HG03439 (cell line): ENCODE measurements at regions not wholly inside any gene's neighbourhood (a gene's known extent, or its start where the extent isn't known, plus 50 kb on each side); places are given as distances from the start of the nearest gene placed in this dataset.

Source experiments
- ATAC-seq: cut with Tn5 transposase; IDR thresholded peaks from one replicate; pipeline ENCODE4 v1.9.1; 2021; ENCODE audit warnings: mild to moderate bottlenecking, moderate library complexity; ENCODE audit not compliant: unreplicated experiment

GRCh38 chr15:70314688-70315087 lies 217.0 kb upstream of the TLE3 start:
- ATAC-seq: no peak

GRCh38 chr15:70314018-70314354 lies 216.3 kb upstream of the TLE3 start:
- no peak for ATAC-seq

GRCh38 chr15:70313099-70314017 lies 215.6 kb upstream of the TLE3 start:
- ATAC-seq: no peak

GRCh38 chr15:70311821-70312220 lies 214.1 kb upstream of the TLE3 start:
- ATAC-seq: no peak

- ATAC-seq: no peak
Measured at GRCh38 chr15:70309716-70310115, 212.0 kb upstream of the TLE3 start.

GRCh38 chr15:70308735-70309434 lies 211.2 kb upstream of the TLE3 start:
- no peak for ATAC-seq

GRCh38 chr15:70308011-70308734 lies 210.5 kb upstream of the TLE3 start:
- no peak for ATAC-seq

GRCh38 chr15:70306582-70306981 lies 208.9 kb upstream of the TLE3 start:
- ATAC-seq: no peak

GRCh38 chr15:70306081-70306480 lies 208.4 kb upstream of the TLE3 start:
- no peak for ATAC-seq

- no peak for ATAC-seq
Measured at GRCh38 chr15:70303981-70304380, 206.3 kb upstream of the TLE3 start.

- no peak for ATAC-seq
Measured at GRCh38 chr15:70302360-70302759, 204.6 kb upstream of the TLE3 start.

- no peak for ATAC-seq
Measured at GRCh38 chr15:70301396-70301795, 203.7 kb upstream of the TLE3 start.

- peak; percentile 93 for ATAC-seq
Measured at GRCh38 chr15:70299931-70300869, 202.5 kb upstream of the TLE3 start.

GRCh38 chr15:70297465-70298058 lies 199.8 kb upstream of the TLE3 start:
- no peak for ATAC-seq

- ATAC-seq: no peak
Measured at GRCh38 chr15:70294731-70295305, 197.1 kb upstream of the TLE3 start.

- no peak for ATAC-seq
Measured at GRCh38 chr15:70293591-70294470, 196.1 kb upstream of the TLE3 start.

GRCh38 chr15:70293138-70293537 lies 195.4 kb upstream of the TLE3 start:
- ATAC-seq: no peak

- ATAC-seq: no peak
Measured at GRCh38 chr15:70292076-70292760, 194.5 kb upstream of the TLE3 start.
